Prostate gland (tissue), 2 donors: ENCODE measurements at regions not wholly inside any gene's neighbourhood (a gene's known extent, or its start where the extent isn't known, plus 50 kb on each side); places are given as distances from the start of the nearest gene placed in this dataset.
"Not testable (repeated sequence)": the region's sequence is repeated elsewhere in the genome, so short reads cannot be mapped to it uniquely, and the experiment has no call there.

ENCODE experiments used
- DNase-seq: peaks from one replicate; pipeline ENCODE4 v3.0.0-alpha.2; 2019; ENCODE audit warnings: low spot score
- H3K27ac ChIP-seq, 2 donors: fragments of 200-600 bp; sonication (generic); 2 replicates each; pipeline ENCODE4 v1.5.1; 2017 to 2019
- H3K27me3 ChIP-seq: fragments of 200-600 bp; sonication (generic); replicated peaks from 2 replicates; pipeline ENCODE4 v1.5.1; 2019; ENCODE audit not compliant: insufficient read depth
- H3K36me3 ChIP-seq, 2 donors: fragments of 200-600 bp; sonication (generic); 1 replicate in 1 of 2; 2 replicates in 1 of 2; pipeline versions ENCODE4 v1.5.1 to v1.8.1; 2017 to 2019
- H3K4me1 ChIP-seq: fragments of 200-600 bp; sonication (generic); replicated peaks from 2 replicates; pipeline ENCODE4 v1.5.1; 2019
- H3K4me3 ChIP-seq, 2 donors: fragments of 200-600 bp; sonication (generic); 2 replicates each; pipeline ENCODE4 v1.5.1; 2017 to 2019
- H3K9me3 ChIP-seq: fragments of 200-600 bp; sonication (generic); 2 replicates; pipeline ENCODE4 v1.5.1; 2017
- POLR2A ChIP-seq: fragments of 450-650 bp; IDR thresholded peaks from one replicate; pipeline ENCODE4 v1.6.1; 2016; ENCODE audit warnings: antibody characterized with exemption, mild to moderate bottlenecking
- POLR2AphosphoS5 ChIP-seq: sonication (generic); formaldehyde crosslinking; IDR thresholded peaks from one replicate; pipeline ENCODE4 v1.6.1; 2017; ENCODE audit warnings: antibody characterized with exemption
- WGBS: methylation state at CpG from one replicate; pipeline ENCODE4 v1.1.5; 2018; 5-methylcytosine and 5-hydroxymethylcytosine counted together
- intact Hi-C: fragments of 100-400 bp; cut with DNase I; formaldehyde crosslinking; loops from one replicate; pipeline ENCODE4 v1.14.2; 2022
- TF ChIP-seq, protein P1 (sequence below), 4 experiments: fragments of 200-600 bp in 2 of 4; fragments of 450-650 bp in 2 of 4; sonication (generic) in 2 of 4; IDR thresholded peaks; 1 replicate in 3 of 4; 2 replicates in 1 of 4; pipeline ENCODE4 v1.5.1; 2016 to 2019; ENCODE audit warnings: antibody characterized with exemption in 4 of 4, mild to moderate bottlenecking in 2 of 4, moderate library complexity in 2 of 4

DNA sequence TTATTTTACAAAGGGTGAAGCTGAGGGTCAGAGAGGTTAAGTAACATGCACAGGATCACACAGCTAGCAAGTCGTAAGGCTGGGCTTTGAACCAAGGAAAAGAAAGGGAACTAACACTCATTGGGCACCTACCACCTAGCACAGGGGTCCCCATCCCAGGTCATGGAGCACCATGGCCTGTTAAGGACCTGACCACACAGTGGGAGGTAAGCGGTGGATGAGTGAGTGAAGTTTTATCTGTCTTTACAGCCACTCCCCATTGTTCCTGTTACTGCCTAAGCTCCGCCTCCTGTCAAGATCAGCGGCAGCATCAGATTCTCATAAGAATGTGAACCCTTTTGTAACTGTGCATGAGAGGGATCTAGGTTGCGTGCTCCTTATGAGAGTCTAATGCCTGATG, 222.8 kb downstream of the RAB11FIP2 start:
- intact Hi-C loops: no loop called here
- Histone ChIP-seq H3K4me3 (no peak overlapping the region), H3K27ac (no peak overlapping the region), H3K4me1 (no peaks in the 10 kb centered on the region), H3K36me3 (no peaks in the 10 kb centered on the region), H3K27me3 (no peaks in the 10 kb centered on the region), H3K9me3 (no peaks in the 10 kb centered on the region)
- DNase-seq: no peak
- WGBS: 86% methylated on average over 5 of the region's 5 CpGs
- TF ChIP-seq, protein P1, sequence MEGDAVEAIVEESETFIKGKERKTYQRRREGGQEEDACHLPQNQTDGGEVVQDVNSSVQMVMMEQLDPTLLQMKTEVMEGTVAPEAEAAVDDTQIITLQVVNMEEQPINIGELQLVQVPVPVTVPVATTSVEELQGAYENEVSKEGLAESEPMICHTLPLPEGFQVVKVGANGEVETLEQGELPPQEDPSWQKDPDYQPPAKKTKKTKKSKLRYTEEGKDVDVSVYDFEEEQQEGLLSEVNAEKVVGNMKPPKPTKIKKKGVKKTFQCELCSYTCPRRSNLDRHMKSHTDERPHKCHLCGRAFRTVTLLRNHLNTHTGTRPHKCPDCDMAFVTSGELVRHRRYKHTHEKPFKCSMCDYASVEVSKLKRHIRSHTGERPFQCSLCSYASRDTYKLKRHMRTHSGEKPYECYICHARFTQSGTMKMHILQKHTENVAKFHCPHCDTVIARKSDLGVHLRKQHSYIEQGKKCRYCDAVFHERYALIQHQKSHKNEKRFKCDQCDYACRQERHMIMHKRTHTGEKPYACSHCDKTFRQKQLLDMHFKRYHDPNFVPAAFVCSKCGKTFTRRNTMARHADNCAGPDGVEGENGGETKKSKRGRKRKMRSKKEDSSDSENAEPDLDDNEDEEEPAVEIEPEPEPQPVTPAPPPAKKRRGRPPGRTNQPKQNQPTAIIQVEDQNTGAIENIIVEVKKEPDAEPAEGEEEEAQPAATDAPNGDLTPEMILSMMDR (IDR thresholded peaks at IDR 0.05): no peak
- TF ChIP-seq POLR2A: no peak

DNA sequence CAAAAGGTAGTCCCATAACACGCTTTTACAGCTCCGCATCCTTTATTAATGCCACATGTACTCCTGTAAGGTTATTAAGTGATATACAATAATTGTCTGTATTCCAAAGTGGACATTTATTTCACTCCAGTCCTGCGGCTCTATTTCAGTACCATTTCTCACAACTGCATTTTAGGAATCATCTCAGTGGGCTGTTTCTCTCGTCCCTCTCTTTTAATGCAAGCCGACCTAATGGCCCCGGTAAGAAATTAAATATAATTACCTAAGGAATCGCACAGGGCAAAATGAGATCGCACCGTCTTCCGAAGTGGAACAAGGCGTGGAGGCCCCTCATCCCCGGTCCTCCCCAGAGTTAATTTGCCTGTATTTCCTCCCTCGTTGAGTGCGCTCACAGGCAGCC, 216.5 kb downstream of the RAB11FIP2 start:
- Histone ChIP-seq H3K27me3 (no peaks in the 10 kb centered on the region), H3K4me1 (no peaks in the 10 kb centered on the region), H3K27ac (no peak overlapping the region), H3K4me3 (no peak overlapping the region), H3K36me3 (no peaks in the 10 kb centered on the region), H3K9me3 (no peaks in the 10 kb centered on the region)
- intact Hi-C loops: no loop called here
- TF ChIP-seq, protein P1 (IDR thresholded peaks at IDR 0.05): no peak
- TF ChIP-seq POLR2A: no peak
- 86% methylated on average over 14 of the region's 14 CpGs for WGBS
- no peak for DNase-seq

DNA sequence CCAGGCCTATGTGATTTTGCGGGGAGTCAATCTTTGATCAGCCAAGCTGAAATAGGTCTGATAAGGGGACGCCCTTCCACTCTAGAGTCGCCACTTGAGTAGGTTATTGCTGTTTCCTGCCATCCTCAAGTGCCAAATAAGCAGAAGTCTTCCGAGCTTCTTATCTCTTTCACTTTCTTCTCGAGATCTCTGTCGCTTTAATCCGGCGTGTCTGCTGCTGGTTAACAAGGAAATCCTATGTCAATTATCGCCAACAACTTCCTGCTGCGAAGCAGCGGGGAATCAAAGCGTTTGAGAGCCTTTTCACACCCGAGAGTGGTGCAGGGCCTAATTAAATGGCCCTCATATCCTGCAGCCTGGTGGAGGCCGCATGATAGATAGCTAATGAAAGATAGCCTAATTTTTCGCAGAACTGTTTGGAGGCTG, 215.9 kb downstream of the RAB11FIP2 start:
- Histone ChIP-seq H3K9me3 (no peaks in the 10 kb centered on the region), H3K4me1 (no peaks in the 10 kb centered on the region), H3K27me3 (no peaks in the 10 kb centered on the region), H3K36me3 (no peaks in the 10 kb centered on the region), H3K4me3 (no peak overlapping the region), H3K27ac (no peak overlapping the region)
- intact Hi-C loops: no loop called here
- DNase-seq: no peak
- TF ChIP-seq, protein P1 (IDR thresholded peaks at IDR 0.05): no peak
- no peak for TF ChIP-seq POLR2A
- no peak for TF ChIP-seq POLR2AphosphoS5
- WGBS: 70% methylated on average over 15 of the region's 15 CpGs

DNA sequence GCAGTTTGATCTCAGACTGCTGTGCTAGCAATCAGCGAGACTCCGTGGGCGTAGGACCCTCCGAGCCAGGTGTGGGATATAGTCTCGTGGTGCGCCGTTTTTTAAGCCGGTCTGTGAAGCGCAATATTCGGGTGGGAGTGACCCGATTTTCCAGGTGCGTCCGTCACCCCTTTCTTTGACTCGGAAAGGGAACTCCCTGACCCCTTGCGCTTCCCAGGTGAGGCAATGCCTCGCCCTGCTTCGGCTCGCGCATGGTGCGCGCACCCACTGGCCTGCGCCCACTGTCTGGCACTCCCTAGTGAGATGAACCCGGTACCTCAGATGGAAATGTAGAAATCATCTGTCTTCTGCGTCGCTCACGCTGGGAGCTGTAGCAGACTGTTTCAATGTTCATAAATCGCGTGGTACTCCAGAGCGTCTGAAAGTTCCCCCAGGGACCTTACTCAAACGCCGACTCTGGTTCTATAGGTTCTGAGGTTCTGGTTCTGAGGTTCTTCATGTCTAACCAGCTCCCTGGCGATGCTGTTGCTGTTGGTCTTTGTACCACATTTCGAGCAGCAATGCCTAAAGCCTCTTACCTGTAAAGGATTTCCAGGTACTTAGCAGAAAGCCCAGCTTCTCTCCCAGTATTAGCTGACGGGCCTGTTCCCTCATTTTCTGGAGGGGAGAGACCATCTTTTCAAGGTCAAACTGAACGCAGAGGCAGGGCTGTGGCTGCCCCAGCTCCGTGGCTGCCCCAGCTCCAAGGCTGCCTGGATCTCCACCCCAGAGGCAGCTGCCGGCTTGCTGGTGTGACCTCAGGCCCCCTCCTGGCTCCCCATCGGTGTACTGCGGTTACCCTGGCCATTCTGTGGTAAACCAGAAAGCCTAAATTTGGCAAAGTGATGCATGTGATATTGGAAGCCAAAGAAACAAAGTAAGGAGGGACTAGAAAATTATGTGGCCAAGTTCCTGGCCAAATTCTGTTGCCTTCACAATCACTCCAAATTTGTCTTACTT, 207.9 kb downstream of the RAB11FIP2 start:
- intact Hi-C loops, H3K36me3 ChIP-seq, H3K4me1 ChIP-seq, H3K9me3 ChIP-seq, H3K27ac ChIP-seq, H3K27me3 ChIP-seq, DNase-seq, H3K4me3 ChIP-seq: not testable (repeated sequence)
- 86% methylated on average over 17 of the region's 39 CpGs for WGBS

DNA sequence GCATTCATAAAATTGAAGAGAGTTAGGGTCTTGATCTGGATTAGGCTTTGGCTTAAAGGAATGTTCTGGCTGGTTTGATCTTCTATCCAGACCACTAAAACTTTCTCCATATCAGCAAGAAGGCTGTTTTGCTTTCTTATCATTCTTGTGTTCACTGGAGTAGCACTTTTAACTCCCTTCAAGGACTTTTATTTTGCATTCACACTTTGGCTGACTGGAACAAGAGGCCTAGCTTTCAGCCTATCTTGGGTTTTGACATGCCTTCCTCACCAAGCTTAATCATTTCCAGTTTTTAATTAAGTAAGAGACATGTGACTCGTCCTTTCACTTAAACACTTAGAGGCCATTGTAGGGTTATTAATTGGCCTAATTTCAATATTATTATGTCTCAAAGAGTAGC, 190.3 kb downstream of the RAB11FIP2 start:
- not testable (repeated sequence) for H3K27me3 ChIP-seq, DNase-seq
- 89% methylated on average over 1 of the region's 1 CpG for WGBS

DNA sequence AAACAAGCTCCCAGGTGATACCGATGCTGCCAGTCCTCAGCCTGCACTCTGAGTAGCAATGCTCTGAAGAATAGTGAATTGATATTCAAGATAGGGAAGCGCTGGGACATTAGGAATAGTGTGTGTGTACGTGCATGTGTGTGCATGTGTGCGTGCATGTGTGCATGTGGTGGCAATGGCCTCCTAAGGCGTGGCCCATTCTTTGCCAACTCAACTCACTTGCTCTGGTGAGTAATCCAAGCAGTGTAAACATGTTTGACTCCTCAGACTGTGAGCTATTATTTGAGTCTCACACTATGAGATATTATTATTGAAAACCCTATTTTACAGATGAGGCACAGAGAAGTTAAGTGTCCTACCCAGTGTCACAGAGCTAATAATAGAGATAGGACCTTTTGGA, 186.6 kb downstream of the RAB11FIP2 start:
- WGBS: 67% methylated on average over 5 of the region's 5 CpGs
- Histone ChIP-seq H3K27ac (no peak overlapping the region), H3K4me1 (no peaks in the 10 kb centered on the region), H3K36me3 (no peaks in the 10 kb centered on the region), H3K27me3 (no peaks in the 10 kb centered on the region), H3K4me3 (no peak overlapping the region), H3K9me3 (no peaks in the 10 kb centered on the region)
- intact Hi-C loops: no loop called here
- no peak for DNase-seq
- TF ChIP-seq, protein P1 (IDR thresholded peaks at IDR 0.05): no peak
- TF ChIP-seq POLR2AphosphoS5: no peak
- no peak for TF ChIP-seq POLR2A

More for the DNA sequence above, 190.3 kb downstream of the RAB11FIP2 start:
- intact Hi-C loops, H3K36me3 ChIP-seq, H3K4me1 ChIP-seq, H3K4me3 ChIP-seq, H3K27ac ChIP-seq, H3K9me3 ChIP-seq: not testable (repeated sequence)
